Lung (tissue), 11 donors: ENCODE measurements at regions not wholly inside any gene's neighbourhood (a gene's known extent, or its start where the extent isn't known, plus 50 kb on each side); places are given as distances from the start of the nearest gene placed in this dataset.

Experiments used
- ATAC-seq: fragments of 200-7000 bp; cut with Tn5 transposase; one replicate; pipeline ENCODE4 v1.9.1; 2020; ENCODE audit warnings: moderate number of reproducible peaks; ENCODE audit not compliant: insufficient read depth, low FRiP score
- DNase-seq, 3 donors: peaks; one replicate each; pipeline ENCODE4 v3.0.0-alpha.2; 2013 to 2017
- H3K27ac ChIP-seq, 2 donors: one replicate each; pipeline ENCODE4 v1.5.1; 2013; ENCODE audit warnings: mild to moderate bottlenecking in 2 of 2, moderate library complexity in 2 of 2, control low read depth in 1 of 2, inconsistent platforms in 1 of 2, low read depth in 1 of 2, low read length in 1 of 2
- H3K27me3 ChIP-seq, 3 donors: one replicate each; pipeline ENCODE4 v1.5.1; 2013; ENCODE audit warnings: low read length in 2 of 3; ENCODE audit not compliant: control insufficient read depth in 3 of 3, insufficient read depth in 3 of 3
- H3K36me3 ChIP-seq, 4 donors: one replicate each; pipeline ENCODE4 v1.5.1; 2013; ENCODE audit warnings: low read length in 4 of 4, mild to moderate bottlenecking in 1 of 4, moderate library complexity in 1 of 4; ENCODE audit not compliant: control insufficient read depth in 4 of 4, insufficient read depth in 4 of 4
- H3K4me1 ChIP-seq, 5 donors: one replicate each; pipeline ENCODE4 v1.5.1; 2013; ENCODE audit warnings: low read length in 5 of 5, mild to moderate bottlenecking in 2 of 5, moderate library complexity in 1 of 5; ENCODE audit not compliant: control insufficient read depth in 5 of 5, insufficient read depth in 5 of 5
- H3K4me3 ChIP-seq: one replicate; pipeline ENCODE4 v1.5.1; 2013; ENCODE audit warnings: mild to moderate bottlenecking, control low read depth, moderate library complexity
- H3K9ac ChIP-seq, 2 donors: one replicate each; pipeline ENCODE4 v1.5.1; 2013; ENCODE audit warnings: low read length in 2 of 2, control low read depth in 1 of 2; ENCODE audit not compliant: insufficient read depth in 1 of 2
- H3K9me3 ChIP-seq, 4 donors: one replicate each; pipeline ENCODE4 v1.5.1; 2013; ENCODE audit warnings: low read length in 3 of 4, mild to moderate bottlenecking in 1 of 4, moderate library complexity in 1 of 4; ENCODE audit not compliant: control insufficient read depth in 4 of 4, insufficient read depth in 3 of 4
- WGBS, 2 donors: extraction: QIAGEN DNeasy Blood & Tissue Kit; methylation state at CpG; one replicate each; pipeline ENCODE4 v1.1.7; 2013; 5-methylcytosine and 5-hydroxymethylcytosine counted together
- TF ChIP-seq, protein P1 (sequence below): IDR thresholded peaks from 2 replicates; pipeline ENCODE4 v1.5.1; 2012; ENCODE audit warnings: mild to moderate bottlenecking; ENCODE audit errors: control extremely low read depth, extremely low read depth
- donor health status: control.
- donor health status: control.
- donor health status: Bipolar disorder and iron deficiency.
- donor health status: healthy.
- donor health status: DM: yes; HTN: yes; CAD: no.

DNA sequence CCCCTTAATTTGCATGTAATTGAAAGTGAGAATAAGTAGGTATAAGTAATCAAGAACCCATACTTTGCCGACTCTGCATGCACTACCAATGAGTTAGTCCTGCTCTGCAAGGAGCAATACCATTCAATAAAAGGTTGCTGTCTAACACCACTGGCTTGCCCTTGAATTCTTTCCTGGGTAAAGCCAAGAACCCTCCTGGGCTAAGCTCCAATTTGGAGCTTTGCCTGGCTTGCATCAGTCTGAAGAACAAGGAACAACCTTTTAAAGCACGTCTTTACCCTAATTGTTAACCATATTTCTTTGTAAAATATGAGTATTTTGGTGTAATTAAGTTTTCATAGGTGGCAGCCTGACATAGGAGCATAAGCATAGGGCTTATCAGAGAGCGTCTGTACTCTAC is 367.7 kb downstream of the MEI4 start:
- TF ChIP-seq, protein P1, sequence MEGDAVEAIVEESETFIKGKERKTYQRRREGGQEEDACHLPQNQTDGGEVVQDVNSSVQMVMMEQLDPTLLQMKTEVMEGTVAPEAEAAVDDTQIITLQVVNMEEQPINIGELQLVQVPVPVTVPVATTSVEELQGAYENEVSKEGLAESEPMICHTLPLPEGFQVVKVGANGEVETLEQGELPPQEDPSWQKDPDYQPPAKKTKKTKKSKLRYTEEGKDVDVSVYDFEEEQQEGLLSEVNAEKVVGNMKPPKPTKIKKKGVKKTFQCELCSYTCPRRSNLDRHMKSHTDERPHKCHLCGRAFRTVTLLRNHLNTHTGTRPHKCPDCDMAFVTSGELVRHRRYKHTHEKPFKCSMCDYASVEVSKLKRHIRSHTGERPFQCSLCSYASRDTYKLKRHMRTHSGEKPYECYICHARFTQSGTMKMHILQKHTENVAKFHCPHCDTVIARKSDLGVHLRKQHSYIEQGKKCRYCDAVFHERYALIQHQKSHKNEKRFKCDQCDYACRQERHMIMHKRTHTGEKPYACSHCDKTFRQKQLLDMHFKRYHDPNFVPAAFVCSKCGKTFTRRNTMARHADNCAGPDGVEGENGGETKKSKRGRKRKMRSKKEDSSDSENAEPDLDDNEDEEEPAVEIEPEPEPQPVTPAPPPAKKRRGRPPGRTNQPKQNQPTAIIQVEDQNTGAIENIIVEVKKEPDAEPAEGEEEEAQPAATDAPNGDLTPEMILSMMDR, result no peak
- no peaks in the 10 kb centered on the region for H3K36me3 ChIP-seq
- H3K27ac ChIP-seq, result no peak overlapping the region
- 83% methylated on average over 3 of the region's 3 CpGs for WGBS, 2 donors
- DNase-seq, result no peak
- H3K27me3 ChIP-seq, result no peaks in the 10 kb centered on the region
- no peak overlapping the region for H3K4me3 ChIP-seq
- ATAC-seq, result no peak
- no peak overlapping the region for H3K9ac ChIP-seq
- H3K9me3 ChIP-seq, result peaks cover 0 to 3% (median 0%) of the 10 kb centered on the region in 4 donors
- no peaks in the 10 kb centered on the region for H3K4me1 ChIP-seq

DNA sequence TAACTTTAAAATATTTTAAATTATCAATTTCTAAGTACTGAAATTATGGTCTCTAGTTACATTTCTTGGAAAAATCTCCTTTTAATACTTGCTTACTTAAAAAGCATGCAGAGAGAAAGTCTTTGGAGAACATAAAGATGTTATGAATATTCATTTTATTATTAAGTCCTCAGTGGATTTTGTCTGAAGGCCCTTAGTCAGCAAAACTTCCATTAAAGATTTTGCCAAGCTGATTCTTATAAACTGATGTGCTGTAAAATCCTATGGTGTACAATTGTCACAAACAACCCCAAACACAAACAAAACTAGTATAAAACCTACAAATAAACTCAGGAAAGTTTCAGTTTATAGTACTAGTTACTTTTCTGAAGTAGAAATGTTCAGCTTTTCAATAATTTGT is 372.7 kb downstream of the MEI4 start:
- H3K36me3 ChIP-seq, result no peaks in the 10 kb centered on the region
- TF ChIP-seq, protein P1, result no peak
- no peak for DNase-seq
- no peak overlapping the region for H3K27ac ChIP-seq
- peaks cover 0 to 3% (median 0%) of the 10 kb centered on the region in 4 donors for H3K9me3 ChIP-seq
- H3K27me3 ChIP-seq, result no peaks in the 10 kb centered on the region
- no peaks in the 10 kb centered on the region for H3K4me1 ChIP-seq
- ATAC-seq, result no peak
- no peak overlapping the region for H3K9ac ChIP-seq
- no peak overlapping the region for H3K4me3 ChIP-seq

DNA sequence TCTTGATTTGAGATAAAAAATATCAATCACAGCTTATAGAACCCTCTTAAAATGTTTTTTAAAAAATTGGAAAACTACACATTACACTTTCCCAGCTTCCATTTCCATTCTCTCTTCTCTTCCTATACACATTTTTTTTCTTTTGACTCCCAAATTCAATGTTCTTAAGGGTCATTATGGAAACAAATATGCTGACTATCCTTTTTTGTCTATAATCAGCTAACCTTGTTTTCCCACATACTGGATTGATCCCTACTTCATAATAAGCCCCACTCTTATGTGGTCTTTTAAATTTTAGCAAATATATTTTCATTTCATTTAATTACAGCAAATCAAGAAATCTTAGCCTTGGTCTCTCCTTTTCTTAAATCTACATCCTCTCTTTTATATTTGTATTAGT is 378.4 kb downstream of the MEI4 start:
- Histone ChIP-seq H3K4me3 (no peak overlapping the region), H3K9me3 (no peaks in the 10 kb centered on the region), H3K27me3 (no peaks in the 10 kb centered on the region), H3K36me3 (no peaks in the 10 kb centered on the region), H3K9ac (no peak overlapping the region), H3K27ac (no peak overlapping the region), H3K4me1 (no peaks in the 10 kb centered on the region)
- TF ChIP-seq, protein P1, result no peak
- no peak for DNase-seq
- no peak for ATAC-seq

DNA sequence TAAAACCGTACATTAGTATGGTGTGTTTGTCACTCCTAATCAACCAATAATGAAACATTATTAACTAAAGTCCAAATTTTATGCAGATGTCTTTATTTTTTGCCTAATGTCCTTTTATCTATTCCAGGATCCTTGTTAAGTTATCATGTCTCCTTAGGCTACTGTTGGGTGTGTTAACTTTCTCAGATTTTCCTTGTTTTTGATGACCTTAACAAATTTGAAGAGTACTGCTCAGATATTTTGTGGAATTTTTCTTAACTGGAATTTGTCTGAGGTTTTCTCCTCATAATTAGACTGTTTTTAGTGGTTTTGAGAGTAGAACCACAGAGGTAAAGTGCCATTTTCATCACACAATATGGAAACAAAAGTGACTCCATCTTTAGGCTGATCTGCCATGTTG is 406.3 kb downstream of the MEI4 start:
- no peaks in the 10 kb centered on the region for H3K4me1 ChIP-seq
- no peaks in the 10 kb centered on the region for H3K9me3 ChIP-seq
- no peaks in the 10 kb centered on the region for H3K27me3 ChIP-seq
- H3K27ac ChIP-seq, result no peak overlapping the region
- no peak overlapping the region for H3K9ac ChIP-seq
- ATAC-seq (no peak), DNase-seq (no peak)
- TF ChIP-seq, protein P1, result no peak
- no peak overlapping the region for H3K4me3 ChIP-seq
- 86 to 93% methylated on average over 1 of the region's 1 CpG for WGBS, 2 donors
- no peaks in the 10 kb centered on the region for H3K36me3 ChIP-seq
